Neural progenitor cell (in vitro differentiated cells): ENCODE measurements at regions not wholly inside any gene's neighbourhood (a gene's known extent, or its start where the extent isn't known, plus 50 kb on each side); places are given as distances from the start of the nearest gene placed in this dataset.

Experiments used
- DNase-seq: peaks from one replicate; pipeline ENCODE4 v3.0.0-alpha.2; 2016; ENCODE audit warnings: low spot score
- H2AFZ ChIP-seq: fragments of 200-600 bp; sonication (generic); replicated peaks from 2 replicates; pipeline ENCODE4 v1.6.1; 2016; ENCODE audit warnings: antibody characterized with exemption
- H3F3A ChIP-seq: fragments of 200-600 bp; sonication (generic); 2 replicates; pipeline ENCODE4 v1.6.1; 2016; ENCODE audit warnings: antibody characterized with exemption, low read depth
- H3K27ac ChIP-seq: fragments of 200-600 bp; sonication (generic); 2 replicates; pipeline ENCODE4 v1.5.1; 2016; ENCODE audit warnings: mild to moderate bottlenecking
- H3K27me3 ChIP-seq: fragments of 200-600 bp; sonication (generic); 2 replicates; pipeline ENCODE4 v1.6.1; 2016; ENCODE audit warnings: mild to moderate bottlenecking, moderate library complexity
- H3K36me3 ChIP-seq: fragments of 200-600 bp; sonication (generic); 2 replicates; pipeline ENCODE4 v1.5.1; 2016
- H3K4me1 ChIP-seq: fragments of 200-600 bp; sonication (generic); 2 replicates; pipeline ENCODE4 v1.6.1; 2016; ENCODE audit warnings: mixed run types
- H3K4me2 ChIP-seq: fragments of 200-600 bp; sonication (generic); 2 replicates; pipeline ENCODE4 v1.6.1; 2016
- H3K4me3 ChIP-seq: fragments of 200-600 bp; sonication (generic); 2 replicates; pipeline ENCODE4 v1.5.1; 2016
- H3K79me2 ChIP-seq: fragments of 200-600 bp; sonication (generic); 2 replicates; pipeline ENCODE4 v1.6.1; 2016; ENCODE audit warnings: low read depth
- H3K9ac ChIP-seq: fragments of 200-600 bp; sonication (generic); 2 replicates; pipeline ENCODE4 v1.6.1; 2016
- H3K9me3 ChIP-seq: fragments of 200-600 bp; sonication (generic); 2 replicates; pipeline ENCODE4 v1.5.1; 2016; ENCODE audit warnings: low read depth
- H4K20me1 ChIP-seq: fragments of 200-600 bp; sonication (generic); 2 replicates; pipeline ENCODE4 v1.6.1; 2016; ENCODE audit warnings: low read depth
- H3K27ac Mint-ChIP-seq: 3 replicates; pipeline ENCODE4 v1.8.0; 2021; ENCODE audit warnings: mixed read lengths
- H3K27me3 Mint-ChIP-seq: 2 replicates; pipeline ENCODE4 v1.8.0; 2022; ENCODE audit warnings: low read depth, mild to moderate bottlenecking, inconsistent platforms, moderate library complexity, mixed read lengths; ENCODE audit not compliant: insufficient read depth
- H3K36me3 Mint-ChIP-seq: 3 replicates; pipeline ENCODE4 v1.8.0; 2021; ENCODE audit warnings: mixed read lengths
- H3K4me1 Mint-ChIP-seq: 3 replicates; pipeline ENCODE4 v1.8.0; 2021; ENCODE audit warnings: mixed read lengths
- H3K4me3 Mint-ChIP-seq: 3 replicates; pipeline ENCODE4 v1.8.0; 2021; ENCODE audit warnings: mild to moderate bottlenecking, moderate library complexity, mixed read lengths
- H3K9me3 Mint-ChIP-seq: 3 replicates; pipeline ENCODE4 v1.8.0; 2020; ENCODE audit warnings: mixed read lengths
- CTCF ChIP-seq: fragments of 200-600 bp; sonication (generic); IDR thresholded peaks from 2 replicates; pipeline ENCODE4 v1.5.1; 2017; ENCODE audit warnings: antibody characterized with exemption, mild to moderate bottlenecking
- EZH2 ChIP-seq: fragments of 200-600 bp; sonication (generic); IDR thresholded peaks from 2 replicates; pipeline ENCODE4 v1.6.1; 2017; ENCODE audit warnings: antibody characterized with exemption, mild to moderate bottlenecking, moderate library complexity
- EZH2phosphoT487 ChIP-seq: fragments of 200-600 bp; sonication (generic); IDR thresholded peaks from 2 replicates; pipeline ENCODE4 v1.6.1; 2017; ENCODE audit warnings: antibody characterized with exemption

DNA sequence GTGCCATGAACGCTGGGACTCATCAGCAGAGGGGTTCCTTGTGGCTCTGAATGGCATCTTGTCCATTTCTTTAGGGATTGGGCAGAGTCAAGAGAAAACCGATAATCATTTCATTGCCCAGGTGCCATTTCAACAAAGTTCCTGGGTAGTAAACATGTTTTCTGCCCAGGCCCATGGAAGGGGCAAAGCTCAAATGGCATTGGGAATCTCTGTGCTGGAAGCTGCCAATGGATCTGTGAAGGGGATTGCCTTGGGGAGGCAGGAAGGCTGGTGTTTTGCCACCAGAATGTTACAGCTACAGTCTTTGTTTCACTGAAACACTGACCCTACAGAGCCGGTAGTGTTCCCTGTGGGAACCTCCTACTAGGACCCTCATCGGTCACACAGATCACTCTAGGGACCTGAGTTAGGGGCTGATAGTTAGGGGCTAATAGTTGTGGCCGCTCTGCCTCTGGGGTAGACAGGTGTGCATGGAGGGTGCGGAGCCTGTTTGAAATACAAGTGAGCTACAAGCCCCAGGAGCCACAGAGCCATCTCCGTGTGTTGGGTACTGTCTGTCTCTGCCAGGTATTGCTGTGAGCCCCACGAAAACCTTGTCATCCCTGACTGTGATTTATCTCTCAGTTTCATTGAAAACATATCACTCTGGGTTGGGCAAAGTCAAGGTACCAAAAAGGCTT lies 224.4 kb upstream of the COPS8 start:
- Histone ChIP-seq H3K79me2 (no peaks in the 10 kb centered on the region), H3K9me3 (peaks cover 4% of the 10 kb centered on the region), H3K4me1 (peaks cover 29% of the 10 kb centered on the region), H3K27ac (no peak overlapping the region), H3K27me3 (no peaks in the 10 kb centered on the region), H3K4me2 (no peak overlapping the region), H3K36me3 (no peaks in the 10 kb centered on the region), H3F3A (peaks cover 29% of the 10 kb centered on the region), H3K4me3 (no peak overlapping the region), H2AFZ (no peak overlapping the region), H3K9ac (no peak overlapping the region), H4K20me1 (no peaks in the 10 kb centered on the region)
- Mint-ChIP-seq H3K27me3 (peaks cover 12% of the 10 kb centered on the region), H3K4me1 (peaks cover 66% of the 10 kb centered on the region), H3K4me3 (no peak overlapping the region), H3K27ac (no peak overlapping the region), H3K36me3 (peaks cover 4% of the 10 kb centered on the region), H3K9me3 (peaks cover 29% of the 10 kb centered on the region)
- DNase-seq, result no peak
- TF ChIP-seq EZH2 (no peak), CTCF (no peak), EZH2phosphoT487 (no peak)

DNA sequence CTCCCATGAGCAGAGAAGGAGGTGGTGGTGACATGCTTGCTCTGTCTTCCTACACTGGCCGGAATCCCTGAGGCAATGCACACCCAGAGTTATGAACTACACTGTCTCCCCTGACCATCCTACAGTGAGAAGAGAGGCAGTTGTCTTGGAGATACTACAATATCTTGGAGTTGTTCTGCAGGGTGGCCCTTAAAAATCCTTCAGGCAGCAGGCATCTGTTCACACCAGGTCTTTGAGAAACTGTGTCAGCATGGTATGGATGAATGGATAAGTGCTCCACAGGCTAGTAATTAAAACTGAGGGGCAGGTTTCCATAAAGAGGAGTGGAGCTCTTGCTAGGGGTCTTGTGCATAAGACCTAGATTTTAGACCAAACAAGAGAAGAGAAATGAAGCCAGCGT lies 223.7 kb upstream of the COPS8 start:
- no peak for DNase-seq
- Histone ChIP-seq H3K4me3 (no peak overlapping the region), H3F3A (peaks cover 23% of the 10 kb centered on the region), H3K27ac (no peak overlapping the region), H2AFZ (no peak overlapping the region), H3K27me3 (no peaks in the 10 kb centered on the region), H3K9me3 (peaks cover 4% of the 10 kb centered on the region), H3K79me2 (no peaks in the 10 kb centered on the region), H3K9ac (no peak overlapping the region), H3K36me3 (no peaks in the 10 kb centered on the region), H4K20me1 (no peaks in the 10 kb centered on the region), H3K4me2 (no peak overlapping the region), H3K4me1 (peaks cover 23% of the 10 kb centered on the region)
- TF ChIP-seq EZH2phosphoT487 (no peak), EZH2 (no peak), CTCF (no peak)
- peaks cover 4% of the 10 kb centered on the region for H3K36me3 Mint-ChIP-seq
- H3K4me1 Mint-ChIP-seq, result peaks cover 60% of the 10 kb centered on the region
- peaks cover 9% of the 10 kb centered on the region for H3K27me3 Mint-ChIP-seq
- H3K4me3 Mint-ChIP-seq, result no peak overlapping the region
- H3K27ac Mint-ChIP-seq, result no peak overlapping the region
- peaks cover 29% of the 10 kb centered on the region for H3K9me3 Mint-ChIP-seq

- peaks cover 29% of the 10 kb centered on the region for H3K9me3 Mint-ChIP-seq
- H3K27ac Mint-ChIP-seq, result peak overlapping the region; percentile 88
- Histone ChIP-seq H3K79me2 (no peaks in the 10 kb centered on the region), H3K27me3 (no peaks in the 10 kb centered on the region), H3K9ac (no peak overlapping the region), H3K9me3 (peaks cover 4% of the 10 kb centered on the region), H3K27ac (no peak overlapping the region), H4K20me1 (no peaks in the 10 kb centered on the region), H2AFZ (no peak overlapping the region), H3K4me3 (no peak overlapping the region), H3K4me2 (no peak overlapping the region), H3K36me3 (no peaks in the 10 kb centered on the region), H3K4me1 (peaks cover 17% of the 10 kb centered on the region), H3F3A (peaks cover 17% of the 10 kb centered on the region)
- H3K27me3 Mint-ChIP-seq, result peaks cover 8% of the 10 kb centered on the region
- H3K4me1 Mint-ChIP-seq, result peaks cover 54% of the 10 kb centered on the region
- TF ChIP-seq EZH2 (no peak), EZH2phosphoT487 (no peak), CTCF (no peak)
- H3K36me3 Mint-ChIP-seq, result peaks cover 4% of the 10 kb centered on the region
- peak overlapping the region; percentile 11 for H3K4me3 Mint-ChIP-seq
- no peak for DNase-seq
These were observed 223.2 kb upstream of the COPS8 start for GRCh38 chr2:236862526-236862925.
